Hematopoietic multipotent progenitor cell treated with erythropoietin and hydrocortisone succinate and interleukin-3 and kit ligand, for 17 days (in vitro differentiated cells): ENCODE measurements at regions not wholly inside any gene's neighbourhood (a gene's known extent, or its start where the extent isn't known, plus 50 kb on each side); places are given as distances from the start of the nearest gene placed in this dataset.

ENCODE experiments used
- DNase-seq: peaks from one replicate; pipeline ENCODE4 v3.0.0-alpha.2; 2015; ENCODE audit warnings: low spot score

DNA sequence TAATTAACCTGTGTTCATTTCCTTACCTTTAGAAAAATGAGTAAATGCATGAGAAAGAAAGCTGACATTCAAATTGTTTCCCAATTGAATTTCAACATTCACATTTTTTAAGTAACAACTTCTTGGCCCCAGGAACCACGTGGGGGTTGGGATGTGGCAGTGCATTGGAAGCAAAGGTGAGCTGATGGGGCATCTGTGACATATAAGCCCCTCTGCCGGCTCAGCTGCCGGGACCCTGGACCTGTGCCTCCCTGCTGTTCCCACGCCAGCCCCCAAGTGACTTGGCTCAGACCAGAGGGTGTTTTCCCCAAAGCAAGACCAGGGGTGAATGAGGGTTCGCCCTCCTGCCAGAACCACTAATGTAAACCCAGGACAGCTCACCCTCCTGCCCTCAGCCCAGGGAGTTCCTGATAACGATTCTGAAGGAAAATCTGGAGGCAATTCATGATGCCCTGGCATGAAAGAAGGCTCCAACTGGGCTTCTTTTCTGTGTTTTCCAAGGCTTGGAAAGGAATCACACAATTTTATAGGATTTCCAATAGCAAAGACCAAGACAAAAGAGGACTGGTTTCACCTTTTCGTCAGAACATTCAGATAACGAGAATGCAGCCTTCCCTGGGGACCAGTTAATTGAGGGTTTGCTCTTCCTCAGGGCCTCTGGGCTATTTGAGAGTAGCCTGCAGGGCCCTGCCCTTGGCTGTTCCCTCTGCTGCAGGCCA lies 193.2 kb upstream of the TWIST2 start:
- DNase-seq: no peak

DNA sequence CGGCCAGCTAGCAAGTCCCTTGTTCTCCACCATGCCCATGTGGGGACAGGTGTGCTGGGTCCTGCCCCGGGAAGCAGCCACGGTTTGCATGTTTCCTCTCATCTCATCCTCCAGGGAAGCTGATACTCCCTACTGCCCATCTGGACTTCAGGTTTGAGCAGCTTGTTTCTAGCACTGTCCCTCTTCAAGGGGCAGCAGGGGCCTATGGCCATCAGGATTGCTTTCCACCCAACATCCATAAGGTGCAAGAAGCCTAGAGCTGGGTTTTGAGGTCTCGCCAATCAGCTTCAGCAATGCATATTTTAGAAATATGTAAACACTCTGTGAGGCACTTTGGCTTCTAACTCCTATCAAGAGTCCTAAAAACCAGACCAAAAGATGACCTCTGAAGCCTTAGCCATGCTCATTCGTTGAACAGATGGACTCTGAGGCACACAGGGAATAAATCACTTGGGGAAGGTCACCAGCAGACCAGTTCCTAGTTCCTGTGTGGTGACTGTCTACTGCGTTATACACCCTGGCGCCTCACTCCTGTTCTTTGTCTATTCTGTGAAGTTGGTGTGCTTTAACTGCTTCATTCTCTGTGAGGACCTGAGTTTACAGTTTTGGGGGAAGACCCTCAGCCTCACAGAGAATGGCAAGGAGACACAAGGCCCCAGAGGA lies 192.6 kb upstream of the TWIST2 start:
- DNase-seq: no peak

DNA sequence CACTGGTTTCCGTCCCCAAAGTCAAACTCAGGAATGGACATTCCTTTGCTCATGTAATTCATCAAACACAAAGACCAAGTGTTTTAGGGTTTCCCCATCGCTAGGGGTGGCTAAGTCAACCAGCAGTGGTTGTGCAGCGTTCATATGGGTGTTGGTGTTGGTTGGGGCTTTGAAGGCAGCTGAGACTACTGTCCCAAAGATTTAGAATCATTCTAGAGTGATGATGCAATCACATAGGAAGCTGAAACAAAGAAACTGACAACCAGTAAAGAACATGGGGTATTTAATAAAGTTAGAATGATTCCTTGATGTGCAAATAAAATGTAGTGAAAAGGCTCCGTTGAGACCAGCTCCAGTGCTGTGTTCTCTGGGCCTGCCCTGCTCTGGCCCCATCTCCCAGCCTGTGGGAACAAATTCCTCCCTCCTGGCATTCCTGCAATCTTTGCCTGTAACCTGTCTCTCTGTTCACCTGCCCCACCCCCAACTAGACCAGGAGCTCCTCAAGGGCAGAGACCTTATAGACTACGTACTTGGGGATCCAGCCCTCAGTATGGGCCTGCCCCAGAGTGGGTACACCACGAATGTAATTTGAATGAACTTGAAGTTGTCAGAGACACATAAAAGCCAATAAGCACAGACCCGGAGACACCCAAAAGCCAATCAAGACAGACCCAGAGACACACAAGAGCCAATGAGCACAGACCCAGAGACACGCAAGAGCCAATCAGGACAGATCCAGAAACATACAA lies 191.7 kb upstream of the TWIST2 start:
- DNase-seq: no peak

DNA sequence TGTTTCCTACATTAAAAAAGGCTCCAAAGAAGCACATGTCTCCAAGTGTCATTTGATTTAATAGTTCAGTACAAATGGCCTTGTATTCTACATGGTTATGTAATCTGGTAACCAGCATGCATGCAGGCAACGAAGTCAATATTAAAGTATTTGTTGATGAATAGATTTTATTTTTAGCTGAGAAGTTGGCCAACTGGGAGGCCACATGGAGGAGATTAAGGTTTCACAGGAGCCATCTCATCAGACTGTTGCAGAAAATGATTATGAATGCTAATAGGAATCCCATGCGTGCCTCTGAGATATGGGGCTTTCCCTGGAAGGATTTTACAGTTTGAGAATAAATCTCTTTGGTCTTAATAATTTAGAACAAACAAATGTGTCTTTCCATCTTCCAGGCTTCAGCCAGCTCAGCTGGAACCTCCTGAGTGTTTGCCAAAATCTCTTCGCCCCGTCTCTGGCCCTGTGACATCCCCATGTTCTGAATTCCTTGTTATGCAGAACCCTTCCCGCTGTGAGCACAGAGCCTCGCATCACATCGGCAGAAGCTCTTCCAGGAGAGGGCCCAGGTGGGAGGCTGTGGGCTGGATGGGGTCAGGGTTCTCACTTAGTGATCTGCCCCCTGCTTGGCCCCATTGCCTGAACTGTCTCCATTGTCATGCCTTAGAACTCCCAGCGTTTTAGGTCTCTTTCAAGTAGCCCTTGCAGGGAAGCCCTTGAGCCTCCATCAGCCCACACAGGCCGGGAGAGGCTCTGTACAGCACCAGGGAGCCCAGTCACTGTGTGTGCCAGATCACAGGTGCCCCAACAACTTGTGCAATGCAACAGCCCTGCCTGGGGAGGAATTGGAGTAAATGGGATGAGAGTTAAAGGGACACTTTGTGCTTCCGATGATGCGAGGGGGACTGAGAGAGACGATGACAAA lies 190.5 kb upstream of the TWIST2 start:
- DNase-seq: no peak

DNA sequence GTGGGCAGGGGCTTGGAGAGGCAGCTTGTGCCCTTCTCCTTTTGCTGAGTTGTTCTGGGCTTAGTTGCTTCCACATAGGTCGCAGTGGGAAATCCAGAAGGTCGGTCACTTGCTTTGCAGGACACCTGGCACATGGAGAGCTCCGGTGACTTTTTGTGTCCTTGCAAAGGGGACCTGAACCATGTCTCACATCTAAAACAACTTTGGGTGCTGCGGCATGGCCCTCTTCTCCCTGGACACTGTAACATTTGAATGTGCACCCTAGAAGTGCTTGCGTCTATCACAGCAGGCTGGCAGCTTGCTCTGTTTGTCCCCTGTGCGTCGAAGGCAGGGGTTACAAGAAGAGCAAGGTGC lies 189.9 kb upstream of the TWIST2 start:
- DNase-seq: no peak

DNA sequence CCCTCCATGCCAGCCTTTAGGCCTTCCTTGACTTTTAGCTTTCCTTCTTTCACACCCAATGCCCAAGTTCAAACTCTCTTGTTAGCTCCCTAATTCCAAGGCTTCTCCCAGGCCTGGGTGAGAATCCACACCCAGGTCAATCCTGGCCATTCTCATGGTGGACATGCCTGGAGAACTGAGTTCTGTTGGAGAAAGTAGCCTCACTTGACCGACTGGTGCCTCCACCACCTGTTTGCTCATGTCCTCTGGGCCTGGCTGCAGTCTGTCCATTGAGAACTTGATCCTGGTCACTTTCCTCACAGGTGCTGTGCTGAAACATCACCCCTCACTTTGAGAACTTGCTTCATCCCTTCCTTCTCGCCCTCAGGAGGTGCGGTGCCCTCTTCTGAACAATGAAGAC lies 189.1 kb upstream of the TWIST2 start:
- DNase-seq: no peak

DNA sequence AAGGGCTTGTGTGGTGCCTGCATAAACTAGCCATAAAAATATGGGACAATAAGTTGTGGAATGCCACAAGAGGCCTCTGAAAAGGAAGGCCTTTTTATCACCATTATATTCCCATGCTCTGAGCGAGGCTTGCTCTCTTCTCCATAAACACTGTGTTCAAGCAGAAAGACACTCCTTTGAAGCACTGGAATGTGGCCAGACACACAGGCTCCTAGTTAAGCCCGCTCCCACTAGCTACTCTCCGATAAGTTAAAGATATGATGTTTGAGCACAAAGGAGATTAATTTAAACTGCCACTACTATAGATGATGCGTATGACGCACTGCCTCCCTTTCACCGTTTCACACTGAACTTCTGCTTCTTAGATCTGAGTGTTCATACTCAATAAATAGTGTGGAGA lies 188.7 kb upstream of the TWIST2 start:
- no peak for DNase-seq

DNA sequence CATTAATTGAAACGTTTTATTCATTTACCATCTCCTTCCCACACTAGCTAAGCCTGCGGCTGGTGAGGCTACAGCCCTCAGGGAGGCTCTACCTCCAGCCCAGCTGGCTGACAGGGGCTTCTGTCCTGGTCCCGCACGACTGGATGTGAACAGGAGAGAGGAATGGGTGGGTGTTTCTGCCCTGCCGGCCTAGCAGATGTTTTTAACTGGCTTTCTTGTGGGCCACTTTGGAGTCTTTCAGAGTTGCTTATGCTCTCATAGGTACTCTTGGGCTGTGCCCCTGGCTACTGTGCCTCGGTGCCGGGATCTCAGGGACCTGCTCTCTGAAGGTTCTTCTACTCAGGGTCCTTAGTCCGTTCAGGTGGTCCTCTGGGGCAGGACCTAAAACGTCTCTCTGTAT lies 184.3 kb upstream of the TWIST2 start:
- no peak for DNase-seq

DNA sequence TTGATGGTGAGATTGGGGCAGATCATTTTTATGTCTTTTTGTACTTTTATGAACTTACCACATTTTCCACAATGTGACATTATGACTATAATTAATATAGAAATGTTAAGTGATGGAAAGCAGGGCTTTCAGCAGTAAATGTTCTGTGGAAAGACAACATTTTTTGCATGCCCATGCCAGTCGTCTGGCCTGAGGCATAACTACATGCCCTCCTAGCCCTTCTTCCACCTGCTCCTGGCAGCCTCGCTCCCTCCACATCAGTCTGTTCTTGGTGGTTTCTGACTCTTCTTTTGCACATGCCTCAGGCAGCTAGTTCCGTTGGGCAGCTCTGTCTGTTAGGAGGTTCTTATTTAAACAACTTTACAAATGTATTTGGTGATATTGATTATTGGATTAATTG lies 182.0 kb upstream of the TWIST2 start:
- no peak for DNase-seq

DNA sequence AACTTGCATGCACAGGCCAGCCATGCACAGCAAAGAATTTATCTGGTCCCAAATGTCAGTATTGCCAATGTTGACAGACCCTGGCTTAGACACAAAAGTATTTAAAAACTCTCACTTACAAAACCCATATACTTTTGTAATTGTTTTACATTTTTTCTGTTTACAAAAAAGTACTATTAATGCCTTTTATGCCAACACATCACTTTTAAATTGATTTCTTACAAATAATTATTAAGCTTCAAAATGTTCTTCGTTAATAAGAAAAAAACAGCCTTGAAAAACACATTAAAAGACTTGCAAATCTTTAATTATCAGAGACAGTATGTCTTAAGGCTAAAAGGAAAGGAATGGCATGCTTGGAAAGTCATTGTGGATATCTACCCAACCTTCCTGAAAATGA lies 181.3 kb upstream of the TWIST2 start:
- DNase-seq: no peak

DNA sequence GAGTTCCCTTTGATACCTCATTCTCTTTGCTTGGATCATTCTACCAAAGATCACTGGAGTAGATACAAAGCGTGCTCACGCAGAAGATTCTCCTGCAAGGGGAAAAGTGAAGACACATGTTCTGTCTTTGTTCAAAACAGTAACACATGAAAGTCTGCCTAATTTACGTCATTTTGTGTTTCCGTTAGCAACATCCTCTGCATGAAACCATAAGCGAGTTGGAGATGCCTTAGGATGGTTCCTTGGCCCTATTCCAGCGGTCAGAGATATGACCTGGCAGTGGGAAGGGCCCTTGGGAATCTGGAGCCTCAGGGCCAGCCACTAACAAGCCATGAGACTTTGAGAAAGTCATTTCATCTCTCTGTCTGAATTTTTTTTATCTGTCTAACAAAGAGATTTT lies 180.9 kb upstream of the TWIST2 start:
- no peak for DNase-seq

DNA sequence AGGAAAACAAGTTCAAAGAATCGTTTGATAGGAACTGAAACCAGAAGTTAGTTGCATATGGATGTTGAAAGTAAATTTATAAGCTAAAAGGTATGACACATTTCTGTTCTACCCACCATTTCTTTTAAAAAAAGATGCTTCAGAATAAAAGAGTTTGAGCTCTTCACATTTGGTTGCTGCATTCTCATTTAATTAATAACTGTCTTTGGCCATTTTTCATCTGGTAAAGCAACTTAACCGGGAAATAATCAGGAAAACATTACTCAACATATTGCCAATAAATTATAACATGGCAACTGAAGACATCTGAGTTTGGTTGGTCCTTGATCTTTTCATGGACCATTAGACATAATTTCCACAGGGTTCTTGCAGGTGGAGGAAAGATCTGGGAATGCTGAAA lies 180.2 kb upstream of the TWIST2 start:
- no peak for DNase-seq

DNA sequence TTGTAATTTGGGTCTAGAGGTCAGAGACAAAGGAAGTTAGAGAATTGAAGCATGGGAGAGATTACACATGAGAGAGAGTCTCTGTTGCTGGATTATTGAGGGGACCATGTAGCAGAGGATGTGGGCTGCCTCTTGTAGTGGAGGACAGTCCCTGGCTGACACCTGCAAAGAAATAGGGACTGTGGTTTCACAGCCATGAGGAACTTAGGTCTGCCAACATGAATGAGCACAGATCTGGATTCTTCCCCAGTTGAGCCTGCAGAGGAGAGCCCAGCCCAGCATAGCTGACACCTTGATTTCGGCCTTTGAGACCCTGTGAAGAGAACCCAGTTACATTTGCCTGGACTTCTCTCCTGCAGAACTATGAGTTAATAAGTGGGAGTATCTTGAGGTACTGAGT lies 179.5 kb upstream of the TWIST2 start:
- no peak for DNase-seq

DNA sequence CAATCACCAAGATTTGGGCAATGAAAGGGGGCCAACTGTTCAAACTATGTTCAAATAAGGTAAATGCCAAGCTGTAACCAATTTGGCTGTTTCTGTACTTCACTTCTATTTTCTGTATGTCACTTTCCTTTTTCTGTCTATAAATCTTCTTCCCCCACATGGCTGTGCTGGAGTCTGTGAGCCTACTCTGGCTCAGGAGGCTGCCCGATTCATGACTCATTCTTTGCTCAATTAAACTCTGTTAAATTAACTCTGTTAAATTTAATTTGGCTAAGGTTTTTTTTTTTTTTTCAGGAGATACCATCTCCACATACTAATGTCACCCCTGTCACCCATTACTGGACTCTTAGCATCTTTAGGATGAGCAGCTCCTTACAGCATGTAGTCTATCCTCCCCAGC lies 178.8 kb upstream of the TWIST2 start:
- DNase-seq: no peak

DNA sequence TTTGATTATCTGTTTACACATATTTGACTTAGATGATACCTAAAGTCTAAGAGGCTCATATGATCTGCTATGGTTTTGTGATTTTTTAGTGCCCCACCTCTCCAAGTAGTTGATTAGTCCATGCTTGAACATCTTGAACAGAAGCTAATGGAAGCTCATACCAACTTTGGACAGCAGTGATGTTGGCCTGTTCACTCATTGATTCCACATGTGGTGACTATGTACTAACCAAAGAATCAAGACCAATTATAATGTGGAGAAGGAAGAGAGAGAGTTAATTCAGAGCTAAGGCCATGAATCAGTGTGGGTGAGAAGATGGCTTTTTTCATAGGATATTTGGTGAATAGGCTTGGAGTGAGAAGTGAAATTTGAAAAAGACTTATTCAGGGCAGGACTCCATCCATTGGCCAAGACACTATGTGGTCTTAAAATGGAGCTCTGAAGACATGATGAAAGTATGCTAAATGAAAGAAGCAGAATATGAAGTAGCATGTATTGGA lies 178.3 kb upstream of the TWIST2 start:
- DNase-seq: no peak

DNA sequence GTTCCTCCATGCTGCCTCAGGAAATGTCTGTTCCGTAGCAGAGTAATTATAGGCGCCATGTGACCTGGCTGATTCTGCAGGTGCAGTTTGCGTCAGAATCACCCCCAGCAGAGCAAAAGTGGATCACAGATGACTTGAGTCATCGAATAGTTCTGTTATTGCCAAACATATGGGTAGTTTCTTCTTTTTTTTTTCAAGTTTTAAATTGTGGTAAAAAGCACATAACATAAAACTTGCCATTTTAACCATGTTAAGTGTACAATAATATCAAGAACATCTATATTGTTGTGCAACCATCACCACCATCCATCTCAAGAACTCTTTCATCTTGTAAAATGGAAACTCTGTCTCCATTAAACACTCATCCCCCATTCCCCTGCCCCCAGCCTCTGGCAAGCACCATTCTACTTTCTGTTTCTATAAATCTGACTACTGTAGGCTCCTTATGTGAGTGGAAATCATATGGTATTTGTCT lies 177.7 kb upstream of the TWIST2 start:
- no peak for DNase-seq

DNA sequence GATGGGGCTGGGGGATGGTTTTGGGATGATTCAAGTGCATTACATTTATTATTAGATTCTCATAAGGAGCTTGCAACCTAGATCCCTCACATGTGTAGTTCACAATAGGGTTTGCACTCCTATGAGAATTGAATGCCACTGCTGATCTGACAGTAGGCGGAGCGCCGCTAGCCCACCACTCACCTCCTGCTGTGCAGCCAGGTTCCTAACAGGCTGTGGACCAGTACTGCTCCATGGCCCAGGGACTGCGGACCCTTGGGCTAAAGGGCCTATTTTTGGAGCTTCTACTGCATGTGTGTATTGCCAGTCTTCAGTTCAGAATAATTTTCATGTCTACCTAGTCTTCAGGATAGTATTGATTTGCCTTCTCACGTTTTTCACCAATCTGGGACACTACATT lies 165.3 kb upstream of the TWIST2 start:
- DNase-seq: no peak

DNA sequence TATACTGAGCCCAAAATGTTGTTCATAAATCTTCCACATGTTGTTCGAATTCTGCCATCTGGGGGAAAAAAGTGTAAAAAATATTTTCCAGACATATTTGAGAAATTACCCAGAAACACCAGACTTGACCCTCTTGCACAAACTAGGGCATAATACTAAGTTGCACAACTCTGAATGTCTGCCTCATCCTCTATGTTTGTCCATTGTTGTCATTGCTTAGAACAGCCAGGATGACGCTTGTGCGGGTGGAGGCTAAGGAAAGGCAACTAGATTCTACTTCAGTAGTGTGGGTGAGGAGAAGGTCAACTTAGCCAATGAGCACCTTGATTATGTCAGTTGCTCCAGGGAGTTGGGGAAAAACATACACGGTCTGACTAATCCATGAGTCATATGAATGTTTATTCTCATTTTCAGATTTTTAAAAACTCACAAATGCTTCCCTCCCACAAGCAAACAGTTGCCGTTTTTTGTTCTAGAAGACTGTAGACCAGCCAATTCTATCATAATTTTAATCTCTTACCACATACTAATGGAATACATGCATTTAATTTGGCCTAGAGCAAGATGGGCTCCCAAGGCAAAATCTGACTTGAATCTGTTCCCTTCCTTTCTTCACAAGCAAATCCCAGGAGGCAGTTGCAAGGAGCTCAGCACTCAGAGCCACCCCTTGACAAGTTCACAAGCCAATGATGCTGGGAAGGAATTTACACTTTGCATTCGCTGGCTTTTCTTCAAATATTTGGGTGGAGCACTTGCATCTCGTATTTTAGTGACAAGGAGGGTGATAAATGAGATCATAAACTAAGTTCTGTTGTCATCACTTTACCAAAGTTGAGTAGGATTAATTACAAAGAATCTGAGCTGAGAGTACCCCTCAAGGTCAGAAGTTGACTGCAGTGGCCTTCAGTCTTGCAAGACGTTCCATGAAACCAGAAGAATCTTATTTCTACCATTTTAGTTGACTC lies 163.2 kb upstream of the TWIST2 start:
- DNase-seq: no peak

DNA sequence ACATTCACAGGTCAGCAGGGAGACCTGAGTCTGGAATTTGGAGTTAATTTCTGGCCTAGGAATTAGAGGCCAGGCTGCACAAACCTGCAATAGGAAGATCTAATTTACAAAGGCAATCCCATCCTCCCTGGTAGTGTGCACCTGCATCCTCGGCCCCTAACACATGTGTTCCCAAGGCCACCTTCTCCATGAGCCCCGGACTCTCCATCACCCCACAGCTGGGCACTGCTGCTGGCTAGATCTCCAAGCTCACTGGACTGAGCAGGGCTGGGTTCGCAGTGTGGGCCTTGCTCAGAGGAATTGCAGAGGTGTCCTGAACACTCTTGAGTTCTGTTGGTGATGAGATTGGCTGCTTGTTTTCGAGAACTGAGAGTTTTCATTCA lies 162.6 kb upstream of the TWIST2 start:
- no peak for DNase-seq

DNA sequence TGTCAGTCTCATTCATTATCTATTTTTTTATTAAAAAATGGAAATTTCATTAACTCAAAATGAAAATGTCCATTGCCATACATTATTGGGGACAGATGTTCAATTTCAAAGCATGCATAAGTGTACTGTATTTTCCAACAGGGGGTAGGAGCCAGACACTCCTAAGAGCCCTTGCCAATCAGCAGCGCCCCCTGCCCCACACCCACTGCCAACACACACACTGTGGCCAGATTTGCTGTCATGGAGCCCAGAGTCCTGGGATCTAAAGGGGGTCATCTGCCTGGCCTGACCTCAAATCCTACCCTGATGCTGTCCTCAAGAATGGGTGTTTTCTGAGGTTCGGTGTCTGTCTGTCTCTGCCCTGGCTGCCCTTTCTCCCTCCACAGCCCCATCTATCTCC lies 162.2 kb upstream of the TWIST2 start:
- no peak for DNase-seq

DNA sequence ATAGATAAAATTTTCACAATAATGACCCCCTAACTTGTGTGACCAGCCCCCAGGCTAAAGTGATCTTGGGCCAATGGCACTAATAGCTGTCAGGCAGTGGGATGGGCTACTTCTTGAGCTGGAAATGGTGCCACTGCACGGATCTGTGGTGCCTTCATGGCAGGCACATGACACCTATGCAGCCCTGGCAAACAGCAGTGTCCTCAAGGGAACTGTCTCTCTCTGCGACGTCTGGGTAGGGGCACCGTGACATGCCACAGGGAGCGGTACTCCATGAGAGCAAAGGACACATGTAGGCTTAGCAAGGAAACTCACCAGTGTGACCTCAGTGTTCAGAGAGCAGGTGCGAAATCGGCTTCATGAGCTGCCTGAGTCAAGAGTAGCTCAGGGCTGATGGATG lies 161.7 kb upstream of the TWIST2 start:
- DNase-seq: no peak
